ENCODE measurements at regions not wholly inside any gene's neighbourhood (a gene's known extent, or its start where the extent isn't known, plus 50 kb on each side); places are given as distances from the start of the nearest gene placed in this dataset.

DNA sequence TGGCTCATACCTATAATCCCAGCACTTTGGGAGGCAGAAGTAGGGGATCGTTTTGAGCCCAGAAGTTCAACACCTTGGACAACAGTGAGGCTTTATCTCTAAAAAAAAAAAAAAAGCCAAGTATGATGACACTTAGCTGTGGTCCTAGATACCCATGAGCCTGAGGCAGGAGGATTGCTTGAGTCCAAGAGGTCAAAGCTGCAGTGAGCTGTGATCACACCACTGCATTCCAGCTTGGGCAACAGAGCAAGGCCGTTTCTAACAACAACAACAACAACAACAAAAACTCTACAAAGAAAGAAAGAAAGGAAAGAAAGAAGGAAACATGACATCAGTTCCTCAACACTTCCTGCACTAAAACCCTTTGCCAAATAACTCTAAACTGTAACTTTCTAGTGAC lies 265.1 kb upstream of the DACH1 start:
- Histone ChIP-seq H3K4me3 (replicated peaks in 1 of 3; ENCODE audit: insufficient read depth in 1 of 3, low read depth in 2 of 3, low read length in 3 of 3) (no peak overlapping the region), H3K27me3 (ENCODE audit: control insufficient read depth in 1 of 2, insufficient read depth in 2 of 2, low read length in 2 of 2) (no peaks in the 10 kb centered on the region; a peak in 1 of 5 replicates), H3K36me3 (replicated peaks in 1 of 2; ENCODE audit: control insufficient read depth in 1 of 2, insufficient read depth in 2 of 2, low read length in 2 of 2) (no peaks in the 10 kb centered on the region), H4K20me1 (ENCODE audit: insufficient read depth, low read length) (no peaks in the 10 kb centered on the region), H3K9ac (ENCODE audit: insufficient read depth, low read depth, low read length) (no peak overlapping the region), H3K79me2 (ENCODE audit: insufficient read depth, low read length) (no peaks in the 10 kb centered on the region), H3K4me1 (ENCODE audit: insufficient read depth, low read length) (no peaks in the 10 kb centered on the region), H2AFZ (ENCODE audit: low read length) (no peak overlapping the region), H3K4me2 (ENCODE audit: low read depth, low read length) (no peak overlapping the region), H3K27ac (ENCODE audit: extremely low read length, insufficient read depth, low read length) (no peak overlapping the region), H3K9me3 (ENCODE audit: low read length) (no peaks in the 10 kb centered on the region)
- DNase-seq (ENCODE audit: low spot score) (no peak), FAIRE-seq (no peak), ATAC-seq (peak; percentile 59)
- in situ Hi-C loops (cut with HindIII; ENCODE audit: extremely low pct_ligation_motif_present, low pct_unique_long_range_greater_than_20kb) = no loop called here
- CTCF ChIA-PET (ENCODE audit: low intra/inter-chr PET ratio, low total read pairs) = no interaction called here
- no peak for TF ChIP-seq ZFAT (CRISPR knock-in tag; conservative IDR thresholded peaks at IDR 0.05)
- no peak for TF ChIP-seq ZSCAN20 (CRISPR knock-in tag; IDR thresholded peaks at IDR 0.05; ENCODE audit: borderline replicate concordance)
- no peak for TF ChIP-seq NR3C1 (CRISPR knock-in tag; IDR thresholded peaks at IDR 0.05)
- TF ChIP-seq ZNF350 (CRISPR knock-in tag; IDR thresholded peaks at IDR 0.05; ENCODE audit: borderline replicate concordance, low read depth) = no peak
- no peak for TF ChIP-seq KLF13 (CRISPR knock-in tag; IDR thresholded peaks at IDR 0.05)
- TF ChIP-seq HMG20B (CRISPR knock-in tag; conservative IDR thresholded peaks at IDR 0.05) = no peak
- TF ChIP-seq, protein P1, sequence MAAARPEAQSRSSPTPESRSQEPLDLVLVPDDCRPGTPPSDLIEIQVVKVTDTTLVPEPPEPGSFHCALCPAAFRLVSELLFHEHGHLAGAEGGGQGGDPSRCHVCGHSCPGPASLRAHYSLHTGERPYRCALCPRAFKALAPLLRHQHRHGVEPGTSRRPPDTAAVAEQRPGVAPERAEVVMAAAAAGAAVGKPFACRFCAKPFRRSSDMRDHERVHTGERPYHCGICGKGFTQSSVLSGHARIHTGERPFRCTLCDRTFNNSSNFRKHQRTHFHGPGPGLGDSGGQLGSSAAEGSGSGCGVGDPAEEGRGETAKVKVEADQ (CRISPR knock-in tag; IDR thresholded peaks at IDR 0.05; ENCODE audit: borderline replicate concordance) = no peak
- no peak for TF ChIP-seq GRHL1 (CRISPR knock-in tag; conservative IDR thresholded peaks at IDR 0.05)
- no peak for TF ChIP-seq ZNF275 (CRISPR knock-in tag; IDR thresholded peaks at IDR 0.05; ENCODE audit: borderline replicate concordance)
- no peak for TF ChIP-seq ZNF33B (CRISPR knock-in tag; IDR thresholded peaks at IDR 0.05)
- TF ChIP-seq ATF7-NPFF (CRISPR knock-in tag; IDR thresholded peaks at IDR 0.05; ENCODE audit: low read depth) = no peak
- no peak for TF ChIP-seq TCF7 (IDR thresholded peaks at IDR 0.05; ENCODE audit: low read depth)
- WGBS (ENCODE audit: low lambda C conversion rate) = 0% methylated on average over 2 of the region's 2 CpGs
- BruUV-seq (replicated peaks) = no TSS peak
- intact Hi-C loops (cut with micrococcal nuclease; ENCODE audit: unreplicated experiment) = no loop called here
- POLR2A ChIA-PET = no interaction called here
